ENCODE measurements at regions not wholly inside any gene's neighbourhood (a gene's known extent, or its start where the extent isn't known, plus 50 kb on each side); places are given as distances from the start of the nearest gene placed in this dataset.

GRCh38 chr11:122202161-122202950, 86.3 kb upstream of the BLID start:
- Mint-ChIP-seq H3K27ac (no peak overlapping the region), H3K4me3 (peak overlapping the region; percentile 76), H3K36me3 (ENCODE audit: low read depth) (no peaks in the 10 kb centered on the region), H3K27me3 (ENCODE audit: low read depth, poor library complexity) (peaks cover 19% of the 10 kb centered on the region), H3K9me3 (no peaks in the 10 kb centered on the region), H3K4me1 (peaks cover 9% of the 10 kb centered on the region)
- TF ChIP-seq, protein P1, sequence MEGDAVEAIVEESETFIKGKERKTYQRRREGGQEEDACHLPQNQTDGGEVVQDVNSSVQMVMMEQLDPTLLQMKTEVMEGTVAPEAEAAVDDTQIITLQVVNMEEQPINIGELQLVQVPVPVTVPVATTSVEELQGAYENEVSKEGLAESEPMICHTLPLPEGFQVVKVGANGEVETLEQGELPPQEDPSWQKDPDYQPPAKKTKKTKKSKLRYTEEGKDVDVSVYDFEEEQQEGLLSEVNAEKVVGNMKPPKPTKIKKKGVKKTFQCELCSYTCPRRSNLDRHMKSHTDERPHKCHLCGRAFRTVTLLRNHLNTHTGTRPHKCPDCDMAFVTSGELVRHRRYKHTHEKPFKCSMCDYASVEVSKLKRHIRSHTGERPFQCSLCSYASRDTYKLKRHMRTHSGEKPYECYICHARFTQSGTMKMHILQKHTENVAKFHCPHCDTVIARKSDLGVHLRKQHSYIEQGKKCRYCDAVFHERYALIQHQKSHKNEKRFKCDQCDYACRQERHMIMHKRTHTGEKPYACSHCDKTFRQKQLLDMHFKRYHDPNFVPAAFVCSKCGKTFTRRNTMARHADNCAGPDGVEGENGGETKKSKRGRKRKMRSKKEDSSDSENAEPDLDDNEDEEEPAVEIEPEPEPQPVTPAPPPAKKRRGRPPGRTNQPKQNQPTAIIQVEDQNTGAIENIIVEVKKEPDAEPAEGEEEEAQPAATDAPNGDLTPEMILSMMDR (IDR thresholded peaks at IDR 0.05): no peak
- DNase-seq: peak; percentile 25

GRCh38 chr11:122201106-122201505, 85.1 kb upstream of the BLID start:
- H3K36me3 Mint-ChIP-seq (ENCODE audit: low read depth): no peaks in the 10 kb centered on the region
- TF ChIP-seq, protein P1 (IDR thresholded peaks at IDR 0.05): no peak
- H3K27me3 Mint-ChIP-seq (ENCODE audit: low read depth, poor library complexity): peaks cover 19% of the 10 kb centered on the region
- H3K9me3 Mint-ChIP-seq: no peaks in the 10 kb centered on the region
- no peak for DNase-seq
- H3K4me3 Mint-ChIP-seq: no peak overlapping the region
- H3K4me1 Mint-ChIP-seq: peaks cover 9% of the 10 kb centered on the region
- H3K27ac Mint-ChIP-seq: no peak overlapping the region

DNA sequence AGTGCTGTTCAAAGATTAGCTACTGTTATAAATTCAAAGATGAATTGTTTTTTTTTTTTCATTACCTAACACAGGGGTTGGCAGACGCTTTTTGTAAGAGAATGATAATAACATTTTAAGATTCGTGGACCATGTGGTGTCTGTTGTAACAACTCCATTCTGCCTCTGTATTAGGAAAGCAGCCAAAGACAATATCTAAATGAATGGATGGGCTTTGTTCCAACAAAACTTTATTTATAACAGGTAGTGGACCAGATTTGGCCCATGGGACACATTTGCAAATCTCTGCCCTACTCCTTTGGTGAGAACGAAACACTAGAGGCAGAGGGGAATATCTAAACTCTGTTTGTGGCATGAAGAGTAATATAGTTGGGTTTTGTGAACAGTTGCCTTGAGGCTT, 83.6 kb upstream of the BLID start:
- H3K27ac Mint-ChIP-seq: no peak overlapping the region
- TF ChIP-seq, protein P1 (IDR thresholded peaks at IDR 0.05): no peak
- no peak for DNase-seq
- H3K4me1 Mint-ChIP-seq: peaks cover 9% of the 10 kb centered on the region
- H3K36me3 Mint-ChIP-seq (ENCODE audit: low read depth): no peaks in the 10 kb centered on the region
- peaks cover 14% of the 10 kb centered on the region for H3K27me3 Mint-ChIP-seq (ENCODE audit: low read depth, poor library complexity)
- no peaks in the 10 kb centered on the region for H3K9me3 Mint-ChIP-seq
- no peak overlapping the region for H3K4me3 Mint-ChIP-seq

DNA sequence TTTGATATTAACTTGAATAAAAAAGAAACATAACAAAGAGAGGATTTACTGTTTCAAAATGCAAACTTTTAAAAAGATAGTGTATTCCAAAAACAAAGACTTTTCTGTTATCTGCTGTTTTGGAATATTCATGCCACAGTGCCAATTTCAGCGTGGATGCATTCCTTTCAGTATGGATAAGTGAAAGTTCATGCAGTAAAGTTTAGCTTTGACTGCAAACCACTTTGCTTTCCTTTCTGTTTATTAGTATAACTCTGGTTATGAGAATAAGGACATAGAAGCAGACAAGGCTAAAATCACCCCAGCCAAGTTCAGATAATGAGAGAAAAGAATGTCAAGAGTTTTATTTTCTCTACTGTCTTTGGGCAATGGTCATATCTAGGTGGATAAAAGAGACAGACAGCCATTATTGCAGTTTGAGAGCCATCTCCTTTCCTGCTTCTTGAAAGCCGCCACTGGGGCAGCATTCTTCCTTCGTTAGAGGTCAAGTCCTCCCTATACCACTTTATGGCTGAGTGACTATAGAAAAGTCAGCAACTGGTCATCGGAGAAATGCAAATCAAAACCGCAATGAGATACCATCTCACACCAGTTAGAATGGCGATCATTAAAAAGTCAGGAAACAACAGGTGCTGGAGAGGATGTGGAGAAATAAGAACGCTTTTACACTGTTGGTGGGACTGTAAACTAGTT, 82.4 kb upstream of the BLID start:
- no peak overlapping the region for H3K27ac Mint-ChIP-seq
- no peaks in the 10 kb centered on the region for H3K36me3 Mint-ChIP-seq (ENCODE audit: low read depth)
- TF ChIP-seq, protein P1 (IDR thresholded peaks at IDR 0.05): no peak
- no peak overlapping the region for H3K4me3 Mint-ChIP-seq
- peaks cover 7% of the 10 kb centered on the region for H3K27me3 Mint-ChIP-seq (ENCODE audit: low read depth, poor library complexity)
- DNase-seq: no peak
- H3K4me1 Mint-ChIP-seq: peaks cover 9% of the 10 kb centered on the region
- no peaks in the 10 kb centered on the region for H3K9me3 Mint-ChIP-seq

DNA sequence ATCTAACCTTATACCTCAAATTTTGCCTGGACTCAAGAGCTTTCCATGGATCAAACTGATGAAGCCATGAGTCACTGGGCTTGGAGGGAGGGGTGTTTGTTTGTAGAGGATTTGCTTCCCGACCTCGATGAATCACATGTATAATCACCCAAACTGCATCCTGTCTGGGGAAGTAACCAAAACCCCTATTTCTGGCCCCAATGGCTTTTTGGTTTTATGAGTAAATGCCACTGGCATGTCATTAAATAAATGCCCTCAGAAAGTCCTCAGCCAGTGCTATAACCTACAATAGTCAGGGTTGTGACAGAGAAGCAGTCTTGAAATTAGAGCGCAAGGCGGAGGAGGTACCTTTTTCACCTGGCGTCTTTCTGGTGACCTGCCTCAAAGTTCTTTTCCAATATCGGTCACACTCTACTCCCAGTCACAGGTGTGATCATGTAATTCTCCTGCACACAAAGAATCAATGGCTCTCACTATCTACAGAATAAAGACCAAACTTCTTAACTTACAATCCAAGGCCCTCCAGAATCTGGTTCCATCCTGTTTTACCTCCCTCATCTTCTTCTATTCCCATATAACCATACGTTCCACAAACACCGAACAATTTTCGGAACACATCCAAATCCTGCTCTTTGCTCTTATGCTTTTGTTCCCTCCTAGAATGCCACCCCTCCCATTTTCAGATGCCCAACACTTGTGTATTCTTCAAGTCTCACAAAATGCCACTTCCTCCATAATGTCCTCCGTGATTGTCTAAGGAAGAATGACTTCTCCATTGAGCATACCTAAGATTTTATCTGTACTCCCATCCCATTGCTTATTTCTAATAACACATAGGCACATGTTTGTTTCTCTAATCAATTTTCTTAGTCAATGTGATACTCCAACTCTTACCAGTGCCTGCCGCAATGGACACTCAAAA, 81.3 kb upstream of the BLID start:
- no peak overlapping the region for H3K27ac Mint-ChIP-seq
- peaks cover 8% of the 10 kb centered on the region for H3K27me3 Mint-ChIP-seq (ENCODE audit: low read depth, poor library complexity)
- TF ChIP-seq, protein P1 (IDR thresholded peaks at IDR 0.05): no peak
- H3K9me3 Mint-ChIP-seq: no peaks in the 10 kb centered on the region
- H3K4me1 Mint-ChIP-seq: peaks cover 2% of the 10 kb centered on the region
- H3K4me3 Mint-ChIP-seq: no peak overlapping the region
- no peak for DNase-seq
- no peaks in the 10 kb centered on the region for H3K36me3 Mint-ChIP-seq (ENCODE audit: low read depth)
